HG03159 (cell line): ENCODE measurements at regions not wholly inside any gene's neighbourhood (a gene's known extent, or its start where the extent isn't known, plus 50 kb on each side); places are given as distances from the start of the nearest gene placed in this dataset.

Experiments
- ATAC-seq: cut with Tn5 transposase; IDR thresholded peaks from one replicate; pipeline ENCODE4 v1.9.1; 2021; ENCODE audit warnings: mild to moderate bottlenecking, moderate library complexity; ENCODE audit not compliant: unreplicated experiment

DNA sequence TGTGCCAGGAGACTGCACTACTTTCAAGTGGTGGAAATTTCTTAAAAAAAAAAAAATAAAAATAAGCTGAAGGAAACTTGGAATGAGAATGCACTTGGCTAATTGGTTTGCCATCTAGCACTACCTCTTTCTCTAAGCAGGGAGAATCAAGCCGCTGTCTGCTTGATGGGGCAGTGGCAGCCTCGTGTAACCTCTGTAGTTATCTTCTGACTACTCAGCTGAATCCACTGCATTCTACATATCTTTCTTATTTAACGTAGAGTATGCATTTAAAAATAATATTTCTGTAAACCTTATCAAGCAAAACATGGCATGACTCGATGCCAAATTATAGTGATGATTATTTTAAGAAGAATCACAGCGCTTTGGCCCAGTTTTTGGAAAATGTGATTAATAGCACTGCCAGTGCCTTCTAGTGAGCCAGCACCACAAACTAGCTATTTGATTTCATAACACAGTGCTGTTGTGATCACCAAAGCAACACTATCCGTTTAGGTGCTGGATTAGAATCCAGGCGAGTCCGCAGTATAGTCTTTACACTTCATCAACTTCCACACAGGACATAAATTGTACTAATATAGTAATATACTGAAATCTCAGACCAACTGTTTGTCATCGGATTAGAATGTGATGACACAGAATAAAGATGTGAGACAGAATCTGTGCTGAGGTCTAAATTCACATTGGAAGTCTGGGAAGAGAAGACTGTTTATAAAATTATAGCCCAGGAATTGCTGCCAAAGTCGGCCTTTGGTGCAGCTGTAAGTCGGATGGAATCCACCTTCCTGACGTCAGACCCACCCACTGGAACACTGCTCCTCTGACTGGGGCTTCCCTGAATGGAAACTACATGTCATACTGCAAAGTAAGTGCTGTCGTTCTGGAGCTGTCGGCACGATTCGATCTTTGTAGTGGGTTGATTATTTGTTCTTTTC lies 136.5 kb upstream of the ETAA1 start:
- no peak for ATAC-seq

DNA sequence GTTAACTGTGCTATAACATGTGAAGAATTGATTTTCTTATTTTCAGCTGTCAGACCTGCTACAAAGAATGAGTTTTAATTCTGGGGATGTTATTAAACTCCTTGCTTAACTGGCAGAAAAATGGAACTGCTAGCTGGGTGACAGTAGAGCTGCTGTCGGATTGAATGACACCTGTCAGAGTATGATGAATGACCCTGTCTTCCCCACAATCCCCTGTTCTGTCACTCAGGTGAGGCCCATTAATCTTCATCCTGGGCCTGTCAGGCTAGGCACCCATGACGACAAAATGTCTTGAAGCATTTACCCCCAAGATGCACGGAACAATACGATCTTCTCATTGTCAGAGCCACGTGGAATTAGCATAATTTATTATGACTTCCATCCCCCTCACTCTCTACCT lies 129.9 kb upstream of the ETAA1 start:
- ATAC-seq = no peak

DNA sequence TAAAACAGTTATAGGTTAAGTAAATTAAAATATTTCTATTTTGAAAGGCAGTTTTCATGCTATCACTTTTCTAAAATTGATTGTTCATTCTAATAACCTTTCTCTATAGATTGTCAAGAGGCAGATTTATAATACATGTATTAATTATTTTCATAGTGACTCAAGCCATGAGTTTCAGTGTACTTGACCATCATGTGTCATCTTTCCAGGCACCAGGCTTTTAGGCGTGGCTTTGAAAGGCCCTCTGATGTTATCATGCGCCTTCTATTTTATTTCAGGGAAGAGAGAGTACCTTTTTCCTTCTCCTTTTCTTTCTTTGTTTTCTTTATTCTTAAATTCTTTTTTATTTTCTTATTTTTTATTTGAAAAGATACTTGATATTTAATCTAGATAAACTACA lies 128.3 kb upstream of the ETAA1 start:
- ATAC-seq = no peak

DNA sequence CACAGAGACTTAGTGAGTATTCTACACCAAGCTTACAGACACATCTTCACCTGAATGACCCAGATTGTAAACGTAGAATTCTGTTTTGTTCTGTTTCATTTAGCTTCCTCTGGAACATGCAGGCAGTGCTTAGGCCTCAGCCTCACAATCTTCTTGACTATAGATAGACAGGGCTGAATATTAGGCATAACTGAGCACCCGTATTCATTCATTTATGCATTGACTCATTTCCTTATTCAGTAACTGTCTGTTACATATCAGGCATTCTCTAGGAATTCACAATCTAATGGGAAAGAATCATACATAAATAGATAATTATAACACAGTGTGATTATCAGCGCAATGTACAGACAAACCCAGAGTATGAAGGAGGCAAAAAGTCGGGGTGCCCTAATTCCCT lies 124.9 kb upstream of the ETAA1 start:
- ATAC-seq = no peak

DNA sequence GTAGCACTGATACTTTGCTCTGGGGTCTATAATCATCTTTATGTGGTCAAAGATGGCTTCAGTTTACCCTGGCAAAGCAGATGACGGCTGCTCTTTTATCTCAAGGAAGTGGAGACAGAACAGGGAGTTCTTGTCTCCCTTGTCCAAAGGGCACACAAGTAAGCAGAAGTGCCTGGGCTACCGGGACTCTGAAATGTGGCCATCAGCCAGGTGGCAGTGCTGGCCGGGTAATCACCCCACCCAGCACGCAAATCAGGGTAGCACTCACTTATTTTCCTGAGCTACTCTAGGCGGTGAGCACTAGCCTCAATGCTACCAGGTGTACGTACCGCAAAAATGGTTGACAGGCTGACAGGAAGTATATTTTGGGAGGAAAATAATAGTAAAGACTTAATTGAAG lies 119.7 kb upstream of the ETAA1 start:
- ATAC-seq = no peak

DNA sequence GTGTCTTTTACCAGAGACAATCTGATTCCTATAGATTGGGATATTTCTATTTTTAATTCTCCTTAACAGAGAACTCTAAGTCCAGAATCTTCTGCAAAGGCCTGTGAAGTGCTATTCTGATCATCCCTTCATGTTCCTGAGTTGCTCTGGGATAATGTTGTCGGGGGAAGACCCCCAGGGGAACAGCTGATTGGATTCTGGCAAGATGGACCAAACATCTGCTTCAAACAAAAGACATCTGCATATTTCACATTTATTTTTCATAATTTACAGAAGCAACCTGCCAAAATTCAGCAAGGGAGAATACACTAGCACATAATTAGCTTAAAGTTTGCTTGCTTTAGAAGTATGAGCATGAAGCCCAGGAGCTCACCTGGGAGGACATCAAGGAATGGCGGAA lies 116.0 kb upstream of the ETAA1 start:
- ATAC-seq = no peak

- ATAC-seq = no peak
Measured at GRCh38 chr2:67283641-67284040, 113.5 kb upstream of the ETAA1 start.

- no peak for ATAC-seq
Measured at GRCh38 chr2:67286981-67287759, 110.0 kb upstream of the ETAA1 start.

DNA sequence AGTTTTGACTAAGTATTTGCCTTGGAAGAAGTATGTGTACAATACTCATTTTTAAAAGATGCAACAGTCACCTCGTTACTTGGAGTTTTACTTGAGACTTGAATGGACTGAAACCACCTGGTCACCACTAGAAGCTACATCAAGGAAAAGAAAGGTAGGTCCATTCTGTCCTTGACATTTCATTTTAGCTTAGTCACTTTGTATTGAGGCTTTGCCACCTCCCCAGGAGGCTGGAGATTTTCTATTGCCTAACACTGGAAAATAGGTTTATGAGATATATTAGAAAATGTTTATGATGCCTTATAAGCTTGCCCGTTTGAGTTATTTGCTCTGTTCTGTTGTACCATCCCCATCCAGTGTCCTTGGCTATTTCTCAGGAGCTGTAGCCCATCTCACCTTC lies 107.9 kb upstream of the ETAA1 start:
- ATAC-seq = no peak

GRCh38 chr2:67289921-67290371 lies 107.2 kb upstream of the ETAA1 start:
- no peak for ATAC-seq

- no peak for ATAC-seq
Measured at GRCh38 chr2:67290451-67291290, 106.5 kb upstream of the ETAA1 start.

DNA sequence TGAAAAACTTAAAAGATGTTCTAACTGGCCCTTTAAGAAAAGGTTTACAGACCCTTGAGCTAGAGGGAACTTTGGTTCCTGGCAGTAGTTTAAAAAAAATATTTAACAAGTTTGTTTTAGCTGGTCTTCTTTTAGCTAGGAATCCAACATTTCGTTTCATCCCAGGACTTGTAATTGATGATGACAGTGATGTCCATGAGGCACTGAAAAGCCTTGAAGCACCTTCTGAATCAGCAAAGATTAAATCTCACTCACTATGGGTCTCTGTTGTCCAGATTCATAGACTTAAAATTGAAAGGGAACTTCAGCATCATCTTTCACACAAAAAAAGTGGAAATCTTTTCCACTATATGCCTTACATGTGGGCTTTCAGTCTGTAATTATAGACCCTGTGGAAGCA lies 102.9 kb upstream of the ETAA1 start:
- no peak for ATAC-seq

DNA sequence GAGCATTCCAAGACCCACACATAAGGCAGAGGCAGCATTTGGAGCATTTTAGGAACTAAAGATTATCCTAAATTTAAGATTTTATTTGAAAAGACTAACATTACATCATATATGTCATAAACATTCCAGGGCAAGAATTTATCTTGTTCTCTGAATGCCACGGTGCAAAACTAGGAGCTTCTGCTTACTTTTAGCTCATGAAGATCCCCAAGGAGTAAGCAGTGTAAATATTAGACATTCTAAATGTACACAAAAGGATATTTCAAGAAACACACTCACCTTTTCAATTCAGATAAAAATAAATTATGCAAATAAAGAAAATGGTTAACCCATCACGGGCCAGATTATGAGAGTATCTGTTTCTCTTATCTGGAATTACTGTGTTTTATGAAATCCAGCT lies 101.7 kb upstream of the ETAA1 start:
- ATAC-seq = no peak

DNA sequence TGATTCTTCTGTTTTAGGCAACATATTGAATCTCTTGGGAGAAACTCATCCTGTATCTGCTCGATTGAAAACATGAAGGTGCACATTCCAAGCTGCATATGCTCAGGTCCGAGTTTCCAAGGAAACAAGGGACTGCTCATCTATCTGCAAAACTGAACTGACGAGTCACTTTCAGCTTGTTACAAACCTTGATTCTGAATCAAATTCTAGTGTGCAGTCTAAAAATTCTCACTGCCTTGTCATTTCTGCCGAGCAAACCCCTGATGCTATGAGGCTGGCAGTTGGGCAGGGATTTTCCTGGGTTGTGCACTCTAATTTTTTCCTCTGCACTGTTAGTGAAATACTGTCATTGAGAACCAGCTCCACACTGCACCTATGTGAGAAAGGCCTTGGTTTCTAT lies 101.3 kb upstream of the ETAA1 start:
- ATAC-seq = no peak

DNA sequence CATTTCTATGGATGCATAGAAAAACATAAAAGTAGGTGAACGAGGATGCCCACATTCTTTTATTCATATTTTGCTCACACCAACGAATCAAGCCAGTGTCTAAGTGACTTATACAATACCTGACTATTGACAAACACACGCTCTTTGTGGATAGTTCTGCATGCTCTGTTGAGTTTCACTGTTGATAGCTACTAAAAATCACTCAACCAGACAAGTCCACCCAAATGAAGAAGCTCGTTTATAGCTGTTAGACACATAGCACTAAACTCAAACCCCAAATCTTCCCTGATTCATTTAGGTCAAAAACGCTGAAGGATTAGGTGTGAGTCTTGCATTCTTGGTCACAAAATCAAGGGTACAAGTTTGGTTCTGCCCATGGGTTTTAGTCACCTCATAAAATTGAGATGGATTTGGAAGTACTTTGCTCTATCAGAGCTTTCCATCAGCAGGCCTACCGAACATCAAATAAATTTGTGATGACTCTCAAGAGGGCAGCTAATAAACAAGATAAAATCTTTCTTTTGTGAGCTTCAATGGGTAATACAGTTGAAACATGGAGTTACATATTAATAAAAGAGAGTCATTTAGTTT lies 92.7 kb upstream of the ETAA1 start:
- ATAC-seq = no peak

DNA sequence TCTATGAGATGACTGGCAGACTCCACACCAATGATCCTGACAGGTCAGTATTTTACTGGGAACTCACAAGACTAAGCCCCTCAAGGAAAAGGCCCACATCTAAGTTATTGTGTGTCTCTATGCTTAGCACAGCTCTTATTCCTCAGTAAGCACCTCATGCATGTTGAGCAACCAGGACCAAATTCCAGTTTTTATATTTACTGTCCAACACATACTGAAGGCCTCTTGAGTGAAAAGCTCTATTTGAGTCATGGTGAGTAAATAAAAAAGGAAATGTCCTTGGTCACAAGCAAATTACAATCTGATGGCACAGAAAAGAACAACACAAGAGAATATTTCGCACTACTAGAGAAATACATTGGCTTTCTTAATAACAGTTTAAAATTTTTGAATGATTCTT lies 87.9 kb upstream of the ETAA1 start:
- ATAC-seq = no peak

DNA sequence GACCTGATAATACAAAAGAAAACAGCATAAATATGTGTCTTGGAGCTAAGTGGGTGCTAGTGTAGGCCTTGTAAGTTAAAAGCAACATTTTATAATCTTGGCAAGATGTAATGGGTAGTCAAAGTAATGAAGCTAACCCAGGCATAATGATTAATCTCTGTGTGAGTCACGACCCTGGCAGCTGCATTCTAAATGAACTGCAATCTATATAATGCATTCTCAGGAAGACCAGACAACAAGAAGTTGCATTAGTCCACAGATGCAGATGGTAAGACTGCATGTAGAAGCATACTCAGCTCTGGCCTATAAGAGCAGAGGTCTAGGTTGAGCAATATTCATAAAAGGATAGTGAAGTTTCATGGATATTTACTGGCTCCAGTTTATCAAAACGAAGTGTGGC lies 85.6 kb upstream of the ETAA1 start:
- no peak for ATAC-seq

GRCh38 chr2:67312871-67313270 lies 84.3 kb upstream of the ETAA1 start:
- ATAC-seq = no peak

DNA sequence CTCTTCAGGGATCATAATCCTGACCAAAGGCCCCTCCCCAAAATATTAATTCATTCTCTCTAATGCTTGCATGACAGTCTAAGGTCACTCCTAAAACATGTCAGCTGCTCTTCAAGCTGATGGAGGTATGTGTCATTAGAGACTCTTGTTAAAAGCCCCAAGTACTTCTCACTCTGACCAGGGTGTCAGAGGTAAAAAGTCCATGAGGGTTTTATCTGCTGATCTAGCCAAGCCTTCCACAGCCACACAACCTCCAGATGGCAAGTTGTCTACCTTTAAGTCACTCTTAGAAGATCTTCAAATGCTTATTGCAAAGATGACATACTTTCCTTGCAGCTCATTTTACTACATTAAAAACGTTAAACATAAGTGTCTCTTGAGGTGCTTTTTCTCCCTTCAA lies 83.6 kb upstream of the ETAA1 start:
- ATAC-seq = no peak

GRCh38 chr2:67318031-67318430 lies 79.1 kb upstream of the ETAA1 start:
- no peak for ATAC-seq

DNA sequence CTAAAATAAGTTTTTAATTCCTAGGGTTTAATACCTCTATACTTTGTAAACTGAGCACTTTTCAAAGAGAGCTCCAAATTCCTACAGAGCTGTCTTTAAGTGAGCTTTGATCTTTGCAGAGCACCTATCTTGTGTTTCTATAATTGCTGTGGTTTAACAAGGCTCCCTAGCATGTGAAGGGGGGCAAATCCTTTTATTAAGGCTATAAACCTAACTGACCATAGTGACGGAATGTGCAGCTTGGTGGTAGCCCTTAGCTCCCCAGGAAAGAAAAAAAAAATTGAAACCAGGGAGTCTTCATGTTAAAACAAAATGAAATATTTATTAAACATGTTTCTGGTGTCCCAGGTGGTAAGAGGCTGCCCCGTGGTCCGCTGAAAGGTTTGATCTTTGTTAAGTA lies 78.6 kb upstream of the ETAA1 start:
- ATAC-seq = no peak
